GM21390 (cell line): ENCODE measurements at regions not wholly inside any gene's neighbourhood (a gene's known extent, or its start where the extent isn't known, plus 50 kb on each side); places are given as distances from the start of the nearest gene placed in this dataset.

Experiments used
- ATAC-seq: cut with Tn5 transposase; IDR thresholded peaks from one replicate; pipeline ENCODE4 v1.9.1; 2021; ENCODE audit not compliant: unreplicated experiment

GRCh38 chr2:59711121-59711520 is 842.3 kb downstream of the BCL11A start:
- ATAC-seq = no peak

DNA sequence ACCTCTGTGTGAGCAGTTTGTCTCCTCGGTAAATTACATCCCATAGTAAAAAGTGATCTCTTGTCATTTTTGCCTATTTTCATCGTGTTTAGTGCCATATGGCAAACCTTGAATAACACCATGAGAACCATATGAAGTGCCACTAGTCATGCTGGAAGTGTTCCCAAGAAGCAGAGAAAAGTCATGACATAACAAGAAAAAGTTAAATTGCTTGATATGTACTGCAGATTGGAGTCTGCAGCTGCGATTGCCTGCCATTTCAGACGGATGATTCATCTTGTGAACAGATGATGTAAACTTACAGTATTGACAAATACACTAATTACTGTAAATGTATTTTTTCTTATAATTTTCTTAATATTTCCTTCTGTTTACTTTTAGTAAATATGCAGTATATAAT is 846.7 kb downstream of the BCL11A start:
- no peak for ATAC-seq

DNA sequence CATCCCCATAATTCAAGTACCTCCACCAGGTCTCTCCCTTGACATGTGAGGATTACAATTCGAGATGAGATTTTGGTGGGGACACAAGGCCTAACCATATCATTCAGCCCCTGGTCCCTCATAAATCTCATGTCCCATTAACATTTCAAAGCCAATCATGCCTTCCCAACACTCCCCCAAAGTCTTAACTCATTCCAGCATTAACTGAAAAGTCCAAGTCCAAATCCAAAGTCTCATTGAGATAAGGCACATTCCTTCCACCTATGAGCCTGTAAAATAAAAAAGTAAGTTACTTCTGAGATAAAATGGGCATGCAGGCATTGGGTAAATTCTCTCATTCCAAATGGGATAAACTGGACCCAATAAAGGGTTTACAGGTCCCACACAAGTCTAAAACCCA is 849.7 kb downstream of the BCL11A start:
- ATAC-seq = no peak

GRCh38 chr2:59702026-59702425 is 851.4 kb downstream of the BCL11A start:
- no peak for ATAC-seq

- no peak for ATAC-seq
Observed at GRCh38 chr2:59701271-59701994, 852.0 kb downstream of the BCL11A start.

DNA sequence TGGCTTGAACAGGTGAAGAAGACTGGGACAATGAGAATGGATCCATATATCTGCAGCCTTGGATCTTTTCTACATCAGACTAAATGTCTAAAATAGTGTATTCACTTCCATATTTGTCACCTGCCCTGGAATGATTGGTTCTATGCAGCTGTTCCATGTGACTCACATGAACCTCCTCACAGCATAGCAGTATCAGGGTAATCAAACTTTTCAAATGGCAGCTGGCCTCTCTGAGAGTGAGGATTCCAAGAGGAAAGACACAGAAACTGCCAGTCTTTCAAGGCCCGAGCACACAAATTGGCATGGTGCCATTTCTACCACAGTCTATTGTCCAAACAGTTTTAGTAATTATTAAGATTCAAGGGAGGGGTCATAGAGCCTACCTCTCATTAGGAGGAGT is 859.3 kb downstream of the BCL11A start:
- ATAC-seq = no peak

DNA sequence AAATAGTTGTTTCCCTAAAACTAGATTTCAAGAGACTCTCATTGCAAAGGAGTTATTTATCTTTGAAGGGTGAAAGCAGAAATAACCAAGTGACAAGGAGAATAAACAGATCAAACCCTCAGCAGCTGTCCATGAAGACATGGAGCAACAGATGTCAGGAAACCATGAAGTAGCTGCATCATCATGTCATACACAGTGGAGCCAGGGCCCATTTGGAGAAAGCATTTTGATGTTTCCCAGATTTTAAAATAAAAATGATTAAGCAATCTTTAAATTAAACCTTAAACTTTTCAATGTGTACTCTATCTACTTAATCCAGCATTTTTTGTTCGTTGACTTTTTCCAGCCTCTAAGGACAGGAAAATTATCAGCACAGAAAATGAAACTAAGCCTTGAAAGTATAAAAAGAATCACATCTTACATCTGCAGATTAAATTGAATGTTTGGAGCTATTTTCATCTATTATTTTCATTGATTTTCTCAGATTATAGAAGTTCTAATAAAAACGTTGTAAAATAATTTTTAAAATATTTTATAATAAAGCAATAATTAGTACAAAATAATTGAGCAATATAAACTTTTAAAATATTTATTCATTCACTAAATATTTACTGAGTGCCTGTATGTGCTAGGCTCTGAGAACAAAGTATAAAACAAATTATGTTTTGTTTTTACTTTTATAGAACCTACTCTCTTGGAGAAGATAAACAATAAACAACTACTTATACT is 860.1 kb downstream of the BCL11A start:
- ATAC-seq = no peak

DNA sequence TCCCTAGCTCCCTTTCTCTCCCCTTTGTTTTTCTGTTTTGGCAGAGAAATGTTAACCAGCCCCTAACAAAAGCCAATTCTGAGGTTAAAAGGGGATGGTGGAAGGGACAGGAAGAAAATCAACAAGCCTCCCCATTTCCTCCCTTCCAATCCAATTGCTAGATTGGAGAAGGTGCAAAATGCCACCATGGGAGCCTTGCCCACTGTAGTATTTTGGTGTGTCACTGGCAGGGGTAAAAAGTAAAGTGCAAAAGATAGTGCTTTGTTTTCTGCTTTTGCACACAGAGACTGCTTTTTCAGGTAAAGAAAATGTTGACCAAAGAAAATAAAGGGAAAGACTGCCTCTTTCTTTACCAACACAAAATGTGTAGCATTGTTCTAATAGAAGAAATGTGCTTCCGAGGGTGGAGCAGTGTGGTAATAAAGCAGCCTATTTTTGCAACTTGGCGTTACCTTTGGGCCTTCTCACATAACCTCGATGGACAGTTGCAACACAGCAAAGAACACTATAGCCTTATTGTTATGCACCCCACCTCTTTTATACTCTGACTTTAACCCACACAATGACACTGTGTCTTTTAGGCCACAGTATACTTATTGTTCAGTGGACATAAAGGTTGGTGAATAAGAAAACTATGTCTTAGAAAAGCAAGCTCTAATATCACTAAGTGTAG is 861.8 kb downstream of the BCL11A start:
- ATAC-seq = no peak

- no peak for ATAC-seq
Observed at GRCh38 chr2:59690849-59691248, 862.6 kb downstream of the BCL11A start.

DNA sequence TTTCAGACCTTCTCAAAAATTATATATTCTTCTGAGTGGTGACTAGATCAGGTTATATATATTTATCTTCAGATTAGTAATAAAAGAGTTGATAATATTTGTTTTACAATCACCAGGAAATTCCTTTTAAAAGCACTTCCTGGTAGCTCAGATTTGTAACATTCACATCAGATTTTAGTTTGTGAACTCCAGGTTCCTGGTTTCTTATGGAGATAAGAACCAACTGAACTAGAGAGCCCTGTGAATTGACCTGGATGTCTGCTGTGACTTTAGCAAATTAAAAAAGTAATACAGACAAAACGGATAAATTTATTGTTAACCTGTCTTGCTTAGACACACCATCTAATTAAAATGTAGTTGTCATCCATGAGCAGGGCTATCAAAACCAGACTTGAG is 868.7 kb downstream of the BCL11A start:
- no peak for ATAC-seq

- no peak for ATAC-seq
Observed at GRCh38 chr2:59684116-59684770, 869.2 kb downstream of the BCL11A start.

- ATAC-seq = no peak
Observed at GRCh38 chr2:59680863-59681262, 872.6 kb downstream of the BCL11A start.

- no peak for ATAC-seq
Observed at GRCh38 chr2:59677158-59677557, 876.3 kb downstream of the BCL11A start.

DNA sequence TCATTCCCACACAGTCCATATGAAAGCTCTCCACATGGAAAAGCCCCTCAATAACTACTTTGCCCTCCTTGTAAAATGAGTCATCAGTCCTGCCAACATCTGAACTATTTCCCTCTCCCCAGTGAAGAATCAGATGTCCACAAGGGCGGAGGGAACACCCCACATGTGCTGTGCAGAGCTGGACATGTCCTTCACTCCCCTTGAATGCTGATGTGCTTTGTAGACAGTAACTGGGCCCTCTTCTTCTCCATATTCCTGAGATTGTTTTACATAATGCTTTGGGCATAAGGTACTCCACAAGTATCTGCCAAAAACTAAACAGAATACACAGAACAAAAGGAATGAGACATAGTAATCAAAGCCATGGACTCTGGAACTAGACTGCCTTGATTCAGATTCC is 879.4 kb downstream of the BCL11A start:
- ATAC-seq = no peak

- ATAC-seq = no peak
Observed at GRCh38 chr2:59665021-59665420, 888.4 kb downstream of the BCL11A start.

GRCh38 chr2:59662127-59662861 is 891.2 kb downstream of the BCL11A start:
- no peak for ATAC-seq

GRCh38 chr2:59660262-59660661 is 893.2 kb downstream of the BCL11A start:
- ATAC-seq = no peak

- ATAC-seq = no peak
Observed at GRCh38 chr2:59658906-59659635, 894.4 kb downstream of the BCL11A start.

DNA sequence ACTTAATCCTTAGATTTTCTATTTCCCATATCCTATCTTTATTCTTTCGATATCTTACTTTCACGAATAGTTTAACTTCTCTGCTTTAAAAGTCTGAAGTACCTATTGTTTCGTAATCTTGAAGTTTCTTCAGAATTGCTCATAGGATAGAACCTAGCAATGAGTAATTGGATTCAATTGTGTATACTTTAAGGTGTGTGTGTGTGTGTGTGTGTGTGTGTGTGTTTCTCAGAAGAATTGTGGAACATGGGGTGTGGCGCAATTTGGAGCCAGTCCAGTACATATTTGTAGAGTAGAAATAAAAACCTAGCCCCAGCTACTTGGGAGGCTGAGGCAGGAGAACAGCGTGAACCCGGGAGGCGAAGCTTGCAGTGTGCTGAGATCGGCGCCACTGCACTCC is 897.6 kb downstream of the BCL11A start:
- ATAC-seq = no peak

DNA sequence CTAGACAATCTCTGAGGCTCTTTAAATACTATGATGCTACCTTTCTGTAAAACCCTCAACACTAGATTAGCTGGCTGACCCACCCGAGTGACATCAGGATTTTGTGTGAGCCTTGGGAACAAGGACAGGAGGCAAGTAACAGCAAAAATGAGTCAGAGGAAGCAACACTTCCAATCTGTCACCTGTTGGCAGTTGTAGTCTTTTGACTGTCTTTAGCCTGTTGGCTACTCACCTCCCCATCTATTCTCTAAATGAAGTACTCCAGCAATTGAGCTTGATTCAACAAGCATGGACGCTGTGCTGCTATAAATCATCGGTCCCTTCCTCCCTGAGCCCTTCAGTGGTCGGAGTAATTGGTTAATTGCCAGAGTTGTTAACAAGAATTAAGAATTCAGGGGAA is 898.7 kb downstream of the BCL11A start:
- ATAC-seq = no peak
